H1 (cell line): ENCODE measurements at regions not wholly inside any gene's neighbourhood (a gene's known extent, or its start where the extent isn't known, plus 50 kb on each side); places are given as distances from the start of the nearest gene placed in this dataset.

Source experiments
- CTCF ChIA-PET: fragments of 300-600 bp; sonication (Branson Sonifier 250); formaldehyde crosslinking; loops from one replicate; lab custom pipeline; 2021; ENCODE audit not compliant: partially characterized antibody; lab: Charles Lee
- POLR2A ChIA-PET: fragments of 300-600 bp; sonication (Branson Sonifier 250); formaldehyde crosslinking; loops from one replicate; lab custom pipeline; 2021; ENCODE audit warnings: inconsistent platforms; ENCODE audit not compliant: partially characterized antibody; lab: Charles Lee
- DNase-seq, 2 experiments: peaks; one replicate each; pipeline versions ENCODE4 v3.0.0 to v3.0.0-alpha.2; 2010 to 2022; ENCODE audit warnings: low spot score in 2 of 2, low read depth in 1 of 2, mixed read lengths in 1 of 2
- FAIRE-seq: peaks from 2 replicates; lab custom pipeline; 2011; peaks lifted over from hg19 to GRCh38; lab: Jason Lieb, UNC
- H2AFZ ChIP-seq: 2 replicates; pipeline ENCODE4 v1.8.1; 2012; ENCODE audit warnings: low read length, inconsistent platforms
- H2AK5ac ChIP-seq: 2 replicates; pipeline ENCODE4 v1.6.1; 2013; ENCODE audit warnings: low read depth, low read length
- H2BK120ac ChIP-seq: replicated peaks from 2 replicates; pipeline ENCODE3; 2013; ENCODE audit warnings: low read depth, low read length, inconsistent platforms
- H2BK12ac ChIP-seq: 2 replicates; pipeline ENCODE4 v1.6.1; 2013; ENCODE audit warnings: low read depth, low read length
- H2BK15ac ChIP-seq: 2 replicates; pipeline ENCODE4 v1.6.1; 2013; ENCODE audit warnings: low read length
- H2BK20ac ChIP-seq: 2 replicates; pipeline ENCODE4 v1.6.1; 2013; ENCODE audit warnings: low read length
- H2BK5ac ChIP-seq: 2 replicates; pipeline ENCODE4 v1.6.1; 2013; ENCODE audit warnings: low read depth, low read length
- H3K14ac ChIP-seq: 2 replicates; pipeline ENCODE4 v1.6.1; 2013; ENCODE audit warnings: inconsistent platforms; ENCODE audit not compliant: insufficient read length
- H3K18ac ChIP-seq: 2 replicates; pipeline ENCODE4 v1.6.1; 2013; ENCODE audit warnings: low read length; ENCODE audit errors: extremely low read depth
- H3K23ac ChIP-seq: 2 replicates; pipeline ENCODE4 v1.6.1; 2013; ENCODE audit warnings: inconsistent platforms; ENCODE audit not compliant: insufficient read length
- H3K23me2 ChIP-seq: 2 replicates; pipeline ENCODE4 v1.6.1; 2013; ENCODE audit warnings: low read depth, low read length
- H3K27ac ChIP-seq: 2 replicates; pipeline ENCODE4 v1.6.1; 2011; ENCODE audit warnings: low read depth, low read length, inconsistent platforms
- H3K27me3 ChIP-seq, 4 experiments: replicated peaks in 1 of 4; 1 replicate in 1 of 4; 2 replicates in 3 of 4; pipeline versions ENCODE4 v1.6.1 to v1.8.1; 2011 to 2013; ENCODE audit warnings: low read length in 3 of 4, mild to moderate bottlenecking in 3 of 4, inconsistent platforms in 2 of 4, mixed read lengths in 2 of 4, moderate library complexity in 1 of 4; ENCODE audit not compliant: control insufficient read depth in 3 of 4, insufficient read depth in 3 of 4; ENCODE audit errors: extremely low read depth in 1 of 4
- H3K36me3 ChIP-seq, 4 experiments: 2 replicates each; pipeline versions ENCODE4 v1.6.1 to v1.8.1; 2011 to 2013; ENCODE audit warnings: mild to moderate bottlenecking in 4 of 4, low read length in 3 of 4, moderate library complexity in 2 of 4, control low read depth in 1 of 4, inconsistent platforms in 1 of 4; ENCODE audit not compliant: insufficient read depth in 4 of 4, control insufficient read depth in 2 of 4
- H3K4ac ChIP-seq: replicated peaks from 2 replicates; pipeline ENCODE3; 2013; ENCODE audit warnings: low read length, low read depth, mixed read lengths, inconsistent platforms; ENCODE audit not compliant: insufficient read length
- H3K4me1 ChIP-seq, 4 experiments: replicated peaks in 1 of 4; 1 replicate in 1 of 4; 2 replicates in 3 of 4; pipeline versions ENCODE4 v1.6.1 to v1.8.1; 2011 to 2013; ENCODE audit warnings: low read length in 3 of 4, inconsistent platforms in 2 of 4, mixed read lengths in 1 of 4; ENCODE audit not compliant: insufficient read depth in 4 of 4, control insufficient read depth in 3 of 4
- H3K4me2 ChIP-seq, 2 experiments: 2 replicates each; pipeline versions ENCODE4 v1.6.1 to v1.8.1; 2011 to 2013; ENCODE audit warnings: low read depth in 2 of 2, low read length in 2 of 2, control low read depth in 1 of 2, inconsistent platforms in 1 of 2, mild to moderate bottlenecking in 1 of 2; ENCODE audit not compliant: insufficient read depth in 1 of 2
- H3K4me3 ChIP-seq, 4 experiments: fragments of 200-600, 300-600 bp in 1 of 4; sonication (generic), shearing (Covaris generic), sonication (Bioruptor Twin) in 1 of 4; 2 replicates each; pipeline versions ENCODE4 v1.5.1 to v1.8.1; 2011 to 2016; ENCODE audit warnings: low read length in 4 of 4, low read depth in 3 of 4, control low read depth in 2 of 4, inconsistent platforms in 2 of 4, mild to moderate bottlenecking in 2 of 4, mixed read lengths in 1 of 4, moderate library complexity in 1 of 4; ENCODE audit not compliant: insufficient read depth in 2 of 4; ENCODE audit errors: extremely low read depth in 1 of 4
- H3K56ac ChIP-seq: replicated peaks from 2 replicates; pipeline ENCODE3; 2013; ENCODE audit warnings: low read depth, mild to moderate bottlenecking, mixed read lengths, low read length, inconsistent platforms; ENCODE audit not compliant: insufficient read length
- H3K79me1 ChIP-seq: 2 replicates; pipeline ENCODE4 v1.6.1; 2013; ENCODE audit warnings: low read depth, low read length, control low read depth
- H3K79me2 ChIP-seq, 2 experiments: 2 replicates each; pipeline versions ENCODE4 v1.6.1 to v1.8.1; 2012 to 2013; ENCODE audit warnings: low read length in 2 of 2, mild to moderate bottlenecking in 2 of 2, inconsistent platforms in 1 of 2; ENCODE audit not compliant: insufficient read depth in 2 of 2, control insufficient read depth in 1 of 2
- H3K9ac ChIP-seq, 4 experiments: replicated peaks in 1 of 4; 1 replicate in 1 of 4; 2 replicates in 3 of 4; pipeline versions ENCODE4 v1.6.1 to v1.8.1; 2011 to 2013; ENCODE audit warnings: low read depth in 3 of 4, low read length in 3 of 4, control low read depth in 2 of 4, mild to moderate bottlenecking in 2 of 4, moderate library complexity in 2 of 4, inconsistent platforms in 1 of 4; ENCODE audit errors: extremely low read depth in 1 of 4
- H3K9me3 ChIP-seq, 2 experiments: 2 replicates each; pipeline versions ENCODE4 v1.6.1 to v1.8.1; 2012 to 2013; ENCODE audit warnings: mild to moderate bottlenecking in 2 of 2, moderate library complexity in 2 of 2, control low read depth in 1 of 2, inconsistent platforms in 1 of 2, low read depth in 1 of 2, low read length in 1 of 2, mixed read lengths in 1 of 2; ENCODE audit not compliant: insufficient read depth in 2 of 2
- H4K20me1 ChIP-seq, 2 experiments: replicated peaks in 1 of 2; 2 replicates each; pipeline versions ENCODE3 to v1.8.1; 2011 to 2013; ENCODE audit warnings: inconsistent platforms in 2 of 2, low read length in 2 of 2, mild to moderate bottlenecking in 1 of 2; ENCODE audit not compliant: insufficient read depth in 2 of 2, control insufficient read depth in 1 of 2
- H4K5ac ChIP-seq: 2 replicates; pipeline ENCODE4 v1.6.1; 2013; ENCODE audit warnings: low read length, low read depth, mixed read lengths, inconsistent platforms; ENCODE audit not compliant: insufficient read length
- H4K8ac ChIP-seq: 2 replicates; pipeline ENCODE4 v1.8.0; 2013; ENCODE audit warnings: mild to moderate bottlenecking, moderate library complexity, low read length, inconsistent platforms; ENCODE audit not compliant: insufficient read depth; ENCODE audit errors: extremely low read depth
- H4K91ac ChIP-seq: replicated peaks from 2 replicates; pipeline ENCODE3; 2013; ENCODE audit warnings: low read length, mixed read lengths, inconsistent platforms; ENCODE audit not compliant: insufficient read length
- BCL11A ChIP-seq, 2 experiments: IDR thresholded peaks; one replicate each; pipeline ENCODE4 v1.6.1; 2011; ENCODE audit warnings: low read depth in 2 of 2, low read length in 2 of 2, mild to moderate bottlenecking in 2 of 2
- HDAC6 ChIP-seq: IDR thresholded peaks from one replicate; pipeline ENCODE4 v1.7.1; 2012; ENCODE audit warnings: low read depth, mild to moderate bottlenecking, inconsistent platforms, low read length, moderate library complexity
- KDM4A ChIP-seq: IDR thresholded peaks from one replicate; pipeline ENCODE4 v1.7.1; 2012; ENCODE audit warnings: low read depth, mild to moderate bottlenecking, moderate library complexity, low read length, inconsistent platforms; ENCODE audit not compliant: severe bottlenecking
- SAP30 ChIP-seq: fragments of 300-600 bp; sonication (generic); IDR thresholded peaks from 2 replicates; pipeline ENCODE4 v1.7.1; 2012; ENCODE audit warnings: low read length, moderate library complexity, mild to moderate bottlenecking, inconsistent platforms; ENCODE audit not compliant: insufficient read depth, insufficient replicate concordance
- SP2 ChIP-seq: IDR thresholded peaks from 2 replicates; pipeline ENCODE4 v1.6.1; 2012; ENCODE audit warnings: mild to moderate bottlenecking, low read length, inconsistent platforms
- TAF1 ChIP-seq: IDR thresholded peaks from 2 replicates; pipeline ENCODE4 v1.6.1; 2011; ENCODE audit warnings: mild to moderate bottlenecking, low read depth, low read length
- WGBS, 2 experiments: shearing (Covaris generic) in 1 of 2; methylation state at CpG; one replicate each; pipeline versions ENCODE4 v1.1.6 to v1.1.7; 2013 to 2015; ENCODE audit warnings: low lambda C conversion rate in 2 of 2, mixed read lengths in 2 of 2, inconsistent platforms in 1 of 2, low coverage in 1 of 2, missing lambda C conversion rate in 1 of 2; ENCODE audit not compliant: insufficient replicate concordance in 2 of 2, insufficient coverage in 1 of 2, insufficient read length in 1 of 2; ENCODE audit errors: extremely low coverage in 1 of 2, missing lambda C conversion rate in 1 of 2; 5-methylcytosine and 5-hydroxymethylcytosine counted together

DNA sequence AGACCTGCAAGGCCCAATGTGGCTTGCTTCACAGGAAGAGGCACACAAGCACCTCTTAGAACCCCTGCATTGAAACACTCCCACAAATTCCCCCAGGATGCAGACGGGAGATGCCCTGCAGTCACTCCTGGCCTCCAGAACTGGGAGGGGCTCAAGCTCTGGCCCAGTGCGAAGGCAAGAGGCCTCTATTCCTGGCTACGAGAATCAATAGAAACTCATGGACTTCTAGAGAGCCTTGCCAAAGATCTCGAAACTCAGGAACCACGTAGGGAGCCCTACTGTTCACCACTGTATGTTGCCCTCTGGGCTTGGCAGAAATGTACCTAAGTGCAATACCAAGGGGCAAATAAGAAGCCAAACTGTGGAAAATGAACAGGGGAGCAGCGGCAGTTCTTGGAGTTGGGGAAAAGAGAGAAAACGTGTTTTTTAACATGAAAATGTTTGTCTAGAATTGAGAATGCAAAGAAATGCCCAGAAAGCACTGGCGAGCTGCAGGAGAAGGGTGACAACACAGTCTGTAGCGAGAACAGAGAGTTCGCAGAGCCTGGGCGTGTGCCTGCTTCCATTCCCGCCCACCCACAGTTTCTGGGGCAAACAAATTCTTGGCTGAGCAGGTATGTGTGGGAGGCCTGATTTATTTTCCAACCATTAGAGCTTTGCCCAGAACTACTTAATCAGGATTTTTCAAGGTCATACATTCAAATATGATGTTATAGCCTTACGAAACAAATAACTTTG lies 260.5 kb upstream of the KLF14 start:
- Histone ChIP-seq H3K4me1 (peaks cover 0 to 10% (median under 1%) of the 10 kb centered on the region in 4 experiments; a peak in 1 of 7 replicates), H3K9ac (no peak overlapping the region), H2AK5ac (no peak overlapping the region), H2BK12ac (no peak overlapping the region), H4K91ac (no peak overlapping the region), H3K4me2 (no peak overlapping the region), H2AFZ (no peak overlapping the region), H2BK15ac (no peak overlapping the region), H2BK5ac (no peak overlapping the region), H3K23me2 (no peaks in the 10 kb centered on the region), H4K5ac (no peak overlapping the region), H3K18ac (no peak overlapping the region), H3K36me3 (no peaks in the 10 kb centered on the region), H3K56ac (no peak overlapping the region), H3K23ac (no peak overlapping the region), H4K8ac (no peak overlapping the region; the same call in 1 of the 2 replicates), H2BK120ac (no peak overlapping the region), H4K20me1 (peaks cover 0 to 2% of the 10 kb centered on the region in 2 experiments), H3K79me1 (peaks cover under 1% of the 10 kb centered on the region; the same call in 1 of the 2 replicates), H3K27ac (no peak overlapping the region), H3K79me2 (no peaks in the 10 kb centered on the region; a peak in 1 of 4 replicates), H3K4me3 (no peak overlapping the region), H2BK20ac (no peak overlapping the region), H3K9me3 (no peaks in the 10 kb centered on the region), H3K27me3 (no peaks in the 10 kb centered on the region), H3K4ac (no peak overlapping the region), H3K14ac (no peak overlapping the region)
- ChIA-PET POLR2A (no interaction called here), CTCF (interaction anchor here (1.0 to 4.0 kb wide), 7 partner anchors 9 to 99 kb away, joined by 4 to 25 read pairs (median 10); no protein-coding TSS in a partner anchor)
- TF ChIP-seq KDM4A = no peak
- TF ChIP-seq TAF1 = no peak
- TF ChIP-seq BCL11A (IDR thresholded peaks at IDR 0.05; ENCODE audit: low read depth in 2 of 2, low read length in 2 of 2) = no peak
- no peak for TF ChIP-seq SAP30
- no peak for TF ChIP-seq HDAC6
- no peak for TF ChIP-seq SP2
- no peak for DNase-seq
- WGBS, 2 experiments = 90% methylated on average over 13 of the region's 13 CpGs; no CpG with 5 or more reads in 1 of the 2 experiments
- FAIRE-seq = no peak
